Prostate gland (tissue), 2 donors: ENCODE measurements at regions not wholly inside any gene's neighbourhood (a gene's known extent, or its start where the extent isn't known, plus 50 kb on each side); places are given as distances from the start of the nearest gene placed in this dataset.

Experiments used
- DNase-seq: peaks from one replicate; pipeline ENCODE4 v3.0.0-alpha.2; 2019; ENCODE audit warnings: low spot score
- H3K27ac ChIP-seq, 2 donors: fragments of 200-600 bp; sonication (generic); 2 replicates each; pipeline ENCODE4 v1.5.1; 2017 to 2019
- H3K27me3 ChIP-seq: fragments of 200-600 bp; sonication (generic); replicated peaks from 2 replicates; pipeline ENCODE4 v1.5.1; 2019; ENCODE audit not compliant: insufficient read depth
- H3K36me3 ChIP-seq, 2 donors: fragments of 200-600 bp; sonication (generic); 1 replicate in 1 of 2; 2 replicates in 1 of 2; pipeline versions ENCODE4 v1.5.1 to v1.8.1; 2017 to 2019
- H3K4me1 ChIP-seq: fragments of 200-600 bp; sonication (generic); replicated peaks from 2 replicates; pipeline ENCODE4 v1.5.1; 2019
- H3K4me3 ChIP-seq, 2 donors: fragments of 200-600 bp; sonication (generic); 2 replicates each; pipeline ENCODE4 v1.5.1; 2017 to 2019
- H3K9me3 ChIP-seq: fragments of 200-600 bp; sonication (generic); 2 replicates; pipeline ENCODE4 v1.5.1; 2017
- CTCF ChIP-seq, 4 experiments: fragments of 200-600 bp in 2 of 4; fragments of 450-650 bp in 2 of 4; sonication (generic) in 2 of 4; IDR thresholded peaks; 1 replicate in 3 of 4; 2 replicates in 1 of 4; pipeline ENCODE4 v1.5.1; 2016 to 2019; ENCODE audit warnings: antibody characterized with exemption in 4 of 4, mild to moderate bottlenecking in 2 of 4, moderate library complexity in 2 of 4
- POLR2A ChIP-seq: fragments of 450-650 bp; IDR thresholded peaks from one replicate; pipeline ENCODE4 v1.6.1; 2016; ENCODE audit warnings: antibody characterized with exemption, mild to moderate bottlenecking
- POLR2AphosphoS5 ChIP-seq: sonication (generic); formaldehyde crosslinking; IDR thresholded peaks from one replicate; pipeline ENCODE4 v1.6.1; 2017; ENCODE audit warnings: antibody characterized with exemption
- WGBS: methylation state at CpG from one replicate; pipeline ENCODE4 v1.1.5; 2018; 5-methylcytosine and 5-hydroxymethylcytosine counted together
- intact Hi-C: fragments of 100-400 bp; cut with DNase I; formaldehyde crosslinking; loops from one replicate; pipeline ENCODE4 v1.14.2; 2022

GRCh38 chr10:78910886-78911285 lies 157.9 kb upstream of the ZMIZ1 start:
- DNase-seq = no peak
- no peak overlapping the region for H3K4me3 ChIP-seq
- 98% methylated on average over 7 of the region's 7 CpGs for WGBS
- intact Hi-C loops = loop anchor here (10.0 kb wide), 1 partner anchor 284 kb away; no protein-coding TSS in a partner anchor
- H3K9me3 ChIP-seq = no peaks in the 10 kb centered on the region
- no peaks in the 10 kb centered on the region for H3K27me3 ChIP-seq
- no peak overlapping the region for H3K27ac ChIP-seq
- H3K4me1 ChIP-seq = no peaks in the 10 kb centered on the region
- no peaks in the 10 kb centered on the region for H3K36me3 ChIP-seq
- no peak for TF ChIP-seq CTCF (IDR thresholded peaks at IDR 0.05)
- TF ChIP-seq POLR2AphosphoS5 = no peak
- TF ChIP-seq POLR2A = no peak

- DNase-seq = no peak
- no peak overlapping the region for H3K4me3 ChIP-seq
- intact Hi-C loops = loop anchor here (10.0 kb wide), 1 partner anchor 283 kb away; no protein-coding TSS in a partner anchor
- TF ChIP-seq CTCF (IDR thresholded peaks at IDR 0.05) (no peak), POLR2AphosphoS5 (no peak), POLR2A (no peak)
- H3K36me3 ChIP-seq = no peaks in the 10 kb centered on the region
- H3K9me3 ChIP-seq = no peaks in the 10 kb centered on the region
- H3K27ac ChIP-seq = no peak overlapping the region
- H3K4me1 ChIP-seq = no peaks in the 10 kb centered on the region
- WGBS = 66% methylated on average over 10 of the region's 10 CpGs
- H3K27me3 ChIP-seq = no peaks in the 10 kb centered on the region
These were observed 157.0 kb upstream of the ZMIZ1 start for GRCh38 chr10:78911533-78912340.

GRCh38 chr10:78912361-78913218 lies 156.2 kb upstream of the ZMIZ1 start:
- Histone ChIP-seq H3K9me3 (no peaks in the 10 kb centered on the region), H3K36me3 (no peaks in the 10 kb centered on the region), H3K27ac (no peak overlapping the region), H3K4me1 (no peaks in the 10 kb centered on the region), H3K4me3 (no peak overlapping the region), H3K27me3 (no peaks in the 10 kb centered on the region)
- TF ChIP-seq POLR2A = no peak
- TF ChIP-seq CTCF (IDR thresholded peaks at IDR 0.05) = no peak
- no peak for TF ChIP-seq POLR2AphosphoS5
- DNase-seq = no peak
- intact Hi-C loops = loop anchor here (10.0 kb wide), 1 partner anchor 282 kb away; no protein-coding TSS in a partner anchor
- 81% methylated on average over 11 of the region's 11 CpGs for WGBS

- intact Hi-C loops = loop anchor here (10.0 kb wide), 1 partner anchor 281 kb away; no protein-coding TSS in a partner anchor
- no peak overlapping the region for H3K4me3 ChIP-seq
- no peaks in the 10 kb centered on the region for H3K36me3 ChIP-seq
- 56% methylated on average over 20 of the region's 28 CpGs for WGBS
- no peaks in the 10 kb centered on the region for H3K9me3 ChIP-seq
- H3K4me1 ChIP-seq = no peaks in the 10 kb centered on the region
- DNase-seq = peak; percentile 11
- H3K27me3 ChIP-seq = no peaks in the 10 kb centered on the region
- no peak overlapping the region for H3K27ac ChIP-seq
- TF ChIP-seq CTCF (IDR thresholded peaks at IDR 0.05) (no peak), POLR2AphosphoS5 (no peak), POLR2A (no peak)
These were observed 155.3 kb upstream of the ZMIZ1 start for GRCh38 chr10:78913219-78914059.
